Coronary artery (tissue), 2 donors: ENCODE measurements at regions not wholly inside any gene's neighbourhood (a gene's known extent, or its start where the extent isn't known, plus 50 kb on each side); places are given as distances from the start of the nearest gene placed in this dataset.

Source experiments
- DNase-seq: peaks from one replicate; pipeline ENCODE4 v3.0.0-alpha.2; 2017; ENCODE audit warnings: low spot score
- H3K27ac ChIP-seq, 2 donors: fragments of 200-600 bp; sonication (generic); one replicate each; pipeline ENCODE4 v1.5.1; 2016 to 2019
- H3K4me3 ChIP-seq: fragments of 200-600 bp; sonication (generic); 2 replicates; pipeline ENCODE4 v1.5.1; 2016; ENCODE audit warnings: mild to moderate bottlenecking, moderate library complexity
- CTCF ChIP-seq: fragments of 200-600 bp; sonication (generic); IDR thresholded peaks from one replicate; pipeline ENCODE4 v1.5.1; 2019; ENCODE audit warnings: antibody characterized with exemption

GRCh38 chr14:98173305-98173704, 1098.7 kb downstream of the BCL11B start:
- Histone ChIP-seq H3K4me3 (no peak overlapping the region), H3K27ac (no peak overlapping the region)
- TF ChIP-seq CTCF, result no peak
- DNase-seq, result no peak

DNA sequence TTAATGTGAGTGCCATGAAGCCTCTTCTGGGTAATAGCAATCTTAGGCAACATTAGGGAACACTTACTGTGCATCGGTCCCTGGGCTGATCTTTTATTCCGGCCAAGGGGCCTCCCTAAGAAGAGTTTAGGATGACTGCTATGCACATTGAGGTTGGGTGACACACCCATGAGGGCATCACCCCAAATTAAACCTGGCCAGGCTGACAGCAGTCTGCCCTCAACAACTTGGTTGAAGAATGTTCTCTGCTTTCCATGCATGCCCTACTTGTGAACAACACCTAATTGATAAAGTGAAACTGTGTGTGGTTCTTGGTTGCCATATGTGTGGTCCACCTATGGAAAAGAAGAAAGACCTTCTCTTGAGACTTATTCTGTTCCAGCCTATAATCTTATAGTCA, 1098.0 kb downstream of the BCL11B start:
- DNase-seq, result no peak
- no peak overlapping the region for H3K27ac ChIP-seq
- TF ChIP-seq CTCF, result no peak
- H3K4me3 ChIP-seq, result no peak overlapping the region

- TF ChIP-seq CTCF, result no peak
Observed at GRCh38 chr14:98175436-98175835, 1096.6 kb downstream of the BCL11B start.

DNA sequence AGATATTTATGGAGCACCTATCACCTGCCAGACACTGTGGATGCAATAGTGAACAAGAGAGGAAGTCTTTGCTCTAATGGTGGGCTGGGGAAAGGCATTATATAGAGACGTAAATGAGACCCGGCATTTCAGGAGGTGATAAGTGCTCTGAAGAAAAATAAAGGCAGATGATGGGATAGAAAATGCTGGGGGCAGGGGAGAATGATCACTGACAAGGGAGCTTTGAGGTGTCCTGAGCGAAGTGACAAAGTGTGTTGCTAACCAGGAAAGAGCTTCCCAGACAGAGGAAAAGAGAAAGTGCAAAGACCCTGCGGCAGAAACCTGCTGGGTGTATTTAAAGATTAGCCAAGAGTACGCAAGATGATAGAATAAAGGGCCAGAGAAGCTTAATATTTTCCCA, 1096.1 kb downstream of the BCL11B start:
- no peak for TF ChIP-seq CTCF
- no peak overlapping the region for H3K4me3 ChIP-seq
- no peak overlapping the region for H3K27ac ChIP-seq
- no peak for DNase-seq

More at GRCh38 chr14:98175436-98175835, 1096.6 kb downstream of the BCL11B start:
- Histone ChIP-seq H3K4me3 (no peak overlapping the region), H3K27ac (no peak overlapping the region)
- DNase-seq, result no peak

DNA sequence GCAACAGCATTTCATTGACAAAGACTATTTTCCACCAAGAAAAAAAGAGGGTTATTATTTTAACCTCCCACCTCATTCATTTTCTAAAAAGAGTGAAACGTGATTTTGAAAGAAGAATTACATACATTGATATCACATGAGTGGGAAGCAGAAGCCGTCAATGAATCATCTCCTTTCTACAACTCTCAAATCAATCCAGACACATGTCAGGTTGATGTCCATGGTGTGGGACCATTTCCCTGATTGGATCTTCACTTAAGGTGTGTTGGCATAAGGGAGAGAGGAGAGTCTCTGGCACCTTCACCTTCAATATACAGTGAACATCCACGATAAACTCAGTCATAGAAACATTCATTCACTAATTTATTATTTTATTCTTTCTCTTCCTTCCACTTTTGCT, 1095.1 kb downstream of the BCL11B start:
- H3K4me3 ChIP-seq, result no peak overlapping the region
- no peak overlapping the region for H3K27ac ChIP-seq
- no peak for TF ChIP-seq CTCF
- DNase-seq, result no peak

DNA sequence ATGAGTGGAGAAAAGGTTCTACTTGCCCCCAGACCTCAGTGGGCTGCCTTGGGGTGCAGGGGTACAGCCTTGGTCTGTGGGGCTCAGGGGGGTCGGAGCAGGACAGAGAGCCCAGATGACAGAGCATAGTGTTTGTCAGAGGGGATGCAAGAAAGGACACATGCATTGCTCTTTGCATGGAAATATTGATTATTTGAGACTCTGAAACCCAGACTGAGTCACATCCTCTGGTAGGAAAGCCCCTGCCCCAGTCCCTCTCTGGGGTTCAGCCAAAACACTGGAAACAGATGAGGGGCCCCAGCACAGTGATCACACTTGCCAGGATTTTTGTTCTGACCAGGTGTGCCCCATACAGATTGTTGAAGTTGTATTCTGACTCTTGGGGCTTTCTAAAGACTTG, 1094.4 kb downstream of the BCL11B start:
- TF ChIP-seq CTCF, result no peak
- H3K4me3 ChIP-seq, result no peak overlapping the region
- no peak for DNase-seq
- H3K27ac ChIP-seq, result no peak overlapping the region

GRCh38 chr14:98181241-98181640, 1090.8 kb downstream of the BCL11B start:
- TF ChIP-seq CTCF, result no peak
- no peak for DNase-seq
- H3K4me3 ChIP-seq, result no peak overlapping the region
- no peak overlapping the region for H3K27ac ChIP-seq
